OCI-LY1 (cell line): ENCODE measurements at regions not wholly inside any gene's neighbourhood (a gene's known extent, or its start where the extent isn't known, plus 50 kb on each side); places are given as distances from the start of the nearest gene placed in this dataset.

ENCODE experiments used
- EZH2 ChIP-seq: fragments of 200-600 bp; sonication (generic), shearing (Covaris generic); IDR thresholded peaks from 2 replicates; pipeline ENCODE4 v1.8.0; 2017; ENCODE audit warnings: borderline replicate concordance, mixed run types, mild to moderate bottlenecking, antibody characterized with exemption, low read length, moderate library complexity, mixed read lengths
- TF ChIP-seq, protein P1 (sequence below): fragments of 200-600 bp; sonication (generic), shearing (Covaris generic); IDR thresholded peaks from 2 replicates; pipeline ENCODE4 v1.5.1; 2017; ENCODE audit warnings: mild to moderate bottlenecking, antibody characterized with exemption, low read length, moderate library complexity, mixed read lengths

DNA sequence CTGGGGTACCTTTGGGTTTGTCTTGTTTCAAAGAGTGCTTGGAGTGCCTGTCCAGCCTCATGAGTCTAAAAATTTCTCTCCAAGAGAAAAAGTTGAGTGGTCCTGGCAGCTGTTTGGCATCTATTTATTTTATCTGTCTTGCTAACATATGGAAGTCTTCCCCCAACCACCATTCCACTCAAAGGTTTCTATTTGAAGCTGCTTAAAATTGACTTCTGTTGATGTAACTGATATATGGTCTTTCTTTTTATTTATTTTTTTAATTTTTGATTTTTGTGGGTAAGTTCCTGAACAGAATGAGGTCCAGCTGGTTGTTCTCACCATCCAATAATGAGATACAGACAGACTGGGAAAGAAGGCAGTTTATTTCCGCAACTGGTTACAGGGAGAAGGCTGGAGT, 178.7 kb upstream of the SGCD start:
- TF ChIP-seq, protein P1, sequence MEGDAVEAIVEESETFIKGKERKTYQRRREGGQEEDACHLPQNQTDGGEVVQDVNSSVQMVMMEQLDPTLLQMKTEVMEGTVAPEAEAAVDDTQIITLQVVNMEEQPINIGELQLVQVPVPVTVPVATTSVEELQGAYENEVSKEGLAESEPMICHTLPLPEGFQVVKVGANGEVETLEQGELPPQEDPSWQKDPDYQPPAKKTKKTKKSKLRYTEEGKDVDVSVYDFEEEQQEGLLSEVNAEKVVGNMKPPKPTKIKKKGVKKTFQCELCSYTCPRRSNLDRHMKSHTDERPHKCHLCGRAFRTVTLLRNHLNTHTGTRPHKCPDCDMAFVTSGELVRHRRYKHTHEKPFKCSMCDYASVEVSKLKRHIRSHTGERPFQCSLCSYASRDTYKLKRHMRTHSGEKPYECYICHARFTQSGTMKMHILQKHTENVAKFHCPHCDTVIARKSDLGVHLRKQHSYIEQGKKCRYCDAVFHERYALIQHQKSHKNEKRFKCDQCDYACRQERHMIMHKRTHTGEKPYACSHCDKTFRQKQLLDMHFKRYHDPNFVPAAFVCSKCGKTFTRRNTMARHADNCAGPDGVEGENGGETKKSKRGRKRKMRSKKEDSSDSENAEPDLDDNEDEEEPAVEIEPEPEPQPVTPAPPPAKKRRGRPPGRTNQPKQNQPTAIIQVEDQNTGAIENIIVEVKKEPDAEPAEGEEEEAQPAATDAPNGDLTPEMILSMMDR = no peak
- no peak for TF ChIP-seq EZH2
